OCI-LY1 (cell line): ENCODE measurements at regions not wholly inside any gene's neighbourhood (a gene's known extent, or its start where the extent isn't known, plus 50 kb on each side); places are given as distances from the start of the nearest gene placed in this dataset.

Experiments used
- H2AFZ ChIP-seq: fragments of 200-600 bp; sonication (generic), shearing (Covaris generic); 2 replicates; pipeline ENCODE4 v1.6.0; 2014; ENCODE audit warnings: antibody characterized with exemption, mild to moderate bottlenecking, low read length
- H3F3A ChIP-seq: fragments of 200-600 bp; sonication (generic), shearing (Covaris generic); 2 replicates; pipeline ENCODE4 v1.6.0; 2014; ENCODE audit warnings: mild to moderate bottlenecking, antibody characterized with exemption, low read length, moderate library complexity; ENCODE audit not compliant: insufficient read depth
- H3K27ac ChIP-seq: fragments of 200-600 bp; sonication (generic); 2 replicates; pipeline ENCODE4 v1.5.1; 2014; ENCODE audit warnings: low read length, mixed run types, mild to moderate bottlenecking, low read depth; ENCODE audit not compliant: poor library complexity, severe bottlenecking
- H3K27me3 ChIP-seq: fragments of 200-600 bp; sonication (generic); 2 replicates; pipeline ENCODE4 v1.6.0; 2014; ENCODE audit warnings: antibody characterized with exemption, mild to moderate bottlenecking, low read length, moderate library complexity; ENCODE audit not compliant: insufficient read depth
- H3K36me3 ChIP-seq: fragments of 200-600 bp; sonication (generic); 2 replicates; pipeline ENCODE4 v1.6.1; 2014; ENCODE audit warnings: mild to moderate bottlenecking, antibody characterized with exemption, low read length, moderate library complexity, mixed read lengths; ENCODE audit not compliant: insufficient read depth
- H3K4me1 ChIP-seq: fragments of 200-600 bp; sonication (generic); 2 replicates; pipeline ENCODE4 v1.5.1; 2014; ENCODE audit warnings: mild to moderate bottlenecking, low read length, moderate library complexity; ENCODE audit not compliant: insufficient read depth, severe bottlenecking
- H3K4me2 ChIP-seq: fragments of 200-600 bp; sonication (generic), shearing (Covaris generic); 2 replicates; pipeline ENCODE4 v1.6.1; 2014; ENCODE audit warnings: low read length
- H3K4me3 ChIP-seq: fragments of 200-600 bp; sonication (generic); 2 replicates; pipeline ENCODE4 v1.5.1; 2014; ENCODE audit warnings: low read length, low read depth, mild to moderate bottlenecking, mixed read lengths; ENCODE audit not compliant: poor library complexity, severe bottlenecking
- H3K79me2 ChIP-seq: fragments of 200-600 bp; shearing (Covaris generic); 2 replicates; pipeline ENCODE4 v1.6.1; 2016; ENCODE audit warnings: mixed run types, low read length, mixed read lengths; ENCODE audit not compliant: insufficient read depth
- H3K9ac ChIP-seq: fragments of 200-600 bp; sonication (generic), shearing (Covaris generic); 2 replicates; pipeline ENCODE4 v1.6.1; 2014; ENCODE audit warnings: mild to moderate bottlenecking, low read length, mixed read lengths
- H3K9me2 ChIP-seq: fragments of 200-600 bp; sonication (generic), shearing (Covaris generic); 2 replicates; pipeline ENCODE4 v1.6.1; 2014; ENCODE audit warnings: low read depth, mild to moderate bottlenecking, low read length, mixed read lengths
- H3K9me3 ChIP-seq: fragments of 200-600 bp; shearing (Covaris generic); 2 replicates; pipeline ENCODE4 v1.6.1; 2014; ENCODE audit warnings: low read length, mixed read lengths
- H4K20me1 ChIP-seq: fragments of 200-600 bp; sonication (generic), shearing (Covaris generic); 2 replicates; pipeline ENCODE4 v1.6.0; 2016; ENCODE audit warnings: mild to moderate bottlenecking, low read length; ENCODE audit not compliant: insufficient read depth
- EZH2 ChIP-seq: fragments of 200-600 bp; sonication (generic), shearing (Covaris generic); IDR thresholded peaks from 2 replicates; pipeline ENCODE4 v1.8.0; 2017; ENCODE audit warnings: borderline replicate concordance, mixed run types, mild to moderate bottlenecking, antibody characterized with exemption, low read length, moderate library complexity, mixed read lengths
- TF ChIP-seq, protein P1 (sequence below): fragments of 200-600 bp; sonication (generic), shearing (Covaris generic); IDR thresholded peaks from 2 replicates; pipeline ENCODE4 v1.5.1; 2017; ENCODE audit warnings: mild to moderate bottlenecking, antibody characterized with exemption, low read length, moderate library complexity, mixed read lengths

DNA sequence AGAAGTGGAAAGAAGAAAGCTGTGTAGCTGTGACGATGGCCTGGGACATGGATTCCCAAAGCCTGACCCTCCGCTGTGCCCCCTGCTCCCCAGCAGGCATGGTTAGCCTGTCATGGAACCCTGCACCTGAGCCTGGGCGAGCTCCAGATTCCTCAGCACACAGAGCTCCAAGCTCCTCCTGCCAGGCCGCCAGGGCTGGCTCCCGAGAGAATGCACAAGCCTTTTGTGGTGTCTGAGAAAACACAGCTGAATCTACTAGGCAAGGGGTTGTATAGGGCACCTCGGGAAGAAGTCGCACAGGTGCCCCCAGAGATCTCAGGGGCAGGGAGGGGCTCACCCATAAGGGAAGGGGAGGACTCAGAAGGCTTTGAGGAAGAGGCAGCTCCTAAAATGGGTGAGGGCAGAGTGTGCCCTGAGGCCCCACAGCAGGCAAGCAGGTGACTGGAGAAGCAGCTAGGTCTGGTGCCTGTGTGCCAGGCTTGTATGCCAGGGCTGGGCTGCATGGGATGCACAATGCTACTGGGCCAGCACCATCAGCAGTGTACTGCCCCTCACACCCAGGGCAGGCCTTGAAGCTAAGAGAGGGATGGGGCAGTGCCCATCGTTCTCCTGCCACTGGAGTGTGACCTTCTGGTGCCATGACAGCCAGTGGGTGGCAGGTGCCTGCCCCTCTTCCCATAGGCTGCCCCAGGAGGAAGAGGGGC, 64.3 kb upstream of the CD93 start:
- Histone ChIP-seq H3K4me2 (no peak overlapping the region), H3K9me3 (no peaks in the 10 kb centered on the region), H3K27me3 (no peaks in the 10 kb centered on the region; the same call in 1 of the 2 replicates), H3K36me3 (no peaks in the 10 kb centered on the region), H3K9me2 (no peaks in the 10 kb centered on the region), H3F3A (no peaks in the 10 kb centered on the region), H3K9ac (no peak overlapping the region), H3K79me2 (no peaks in the 10 kb centered on the region), H3K4me3 (no peak overlapping the region), H3K27ac (no peak overlapping the region), H3K4me1 (no peaks in the 10 kb centered on the region), H2AFZ (no peak overlapping the region), H4K20me1 (no peaks in the 10 kb centered on the region)
- TF ChIP-seq, protein P1, sequence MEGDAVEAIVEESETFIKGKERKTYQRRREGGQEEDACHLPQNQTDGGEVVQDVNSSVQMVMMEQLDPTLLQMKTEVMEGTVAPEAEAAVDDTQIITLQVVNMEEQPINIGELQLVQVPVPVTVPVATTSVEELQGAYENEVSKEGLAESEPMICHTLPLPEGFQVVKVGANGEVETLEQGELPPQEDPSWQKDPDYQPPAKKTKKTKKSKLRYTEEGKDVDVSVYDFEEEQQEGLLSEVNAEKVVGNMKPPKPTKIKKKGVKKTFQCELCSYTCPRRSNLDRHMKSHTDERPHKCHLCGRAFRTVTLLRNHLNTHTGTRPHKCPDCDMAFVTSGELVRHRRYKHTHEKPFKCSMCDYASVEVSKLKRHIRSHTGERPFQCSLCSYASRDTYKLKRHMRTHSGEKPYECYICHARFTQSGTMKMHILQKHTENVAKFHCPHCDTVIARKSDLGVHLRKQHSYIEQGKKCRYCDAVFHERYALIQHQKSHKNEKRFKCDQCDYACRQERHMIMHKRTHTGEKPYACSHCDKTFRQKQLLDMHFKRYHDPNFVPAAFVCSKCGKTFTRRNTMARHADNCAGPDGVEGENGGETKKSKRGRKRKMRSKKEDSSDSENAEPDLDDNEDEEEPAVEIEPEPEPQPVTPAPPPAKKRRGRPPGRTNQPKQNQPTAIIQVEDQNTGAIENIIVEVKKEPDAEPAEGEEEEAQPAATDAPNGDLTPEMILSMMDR, result no peak
- TF ChIP-seq EZH2, result no peak

DNA sequence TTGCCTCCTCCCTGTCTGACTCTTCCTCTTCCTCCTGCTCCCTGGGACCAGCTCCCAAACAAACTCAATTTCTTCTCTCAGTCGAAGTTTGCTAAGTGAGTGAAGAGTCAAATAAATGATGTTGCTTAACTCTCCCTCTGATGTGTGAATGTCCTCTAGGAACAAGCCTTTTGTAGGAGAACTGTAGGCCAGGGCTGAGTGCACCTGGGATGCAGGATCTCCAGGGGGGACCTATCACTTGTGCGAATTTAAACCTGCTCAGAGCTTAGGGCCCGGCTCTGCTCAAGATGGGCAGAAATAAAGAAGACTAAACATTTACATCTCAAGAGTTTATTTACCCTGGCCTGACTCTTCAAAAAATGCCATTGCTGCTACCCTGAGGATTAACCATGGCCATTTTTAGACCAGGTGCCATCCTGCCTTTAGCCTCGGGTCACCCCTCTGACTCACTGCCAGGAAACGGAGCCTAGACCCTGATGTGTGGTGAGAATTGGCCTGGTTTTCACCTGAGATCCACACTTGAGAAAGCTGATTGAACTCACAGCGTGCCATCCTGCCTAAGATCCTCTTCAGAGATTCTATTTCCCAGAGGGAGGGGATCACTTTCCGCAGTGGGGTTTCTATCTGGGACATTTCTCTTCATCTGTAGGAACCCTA, 63.6 kb upstream of the CD93 start:
- no peak overlapping the region for H3K9ac ChIP-seq
- no peak overlapping the region for H2AFZ ChIP-seq
- H3K4me1 ChIP-seq, result no peaks in the 10 kb centered on the region
- no peaks in the 10 kb centered on the region for H4K20me1 ChIP-seq
- no peak overlapping the region for H3K4me2 ChIP-seq
- H3K36me3 ChIP-seq, result no peaks in the 10 kb centered on the region
- no peaks in the 10 kb centered on the region; the same call in 1 of the 2 replicates for H3K27me3 ChIP-seq
- H3K27ac ChIP-seq, result no peak overlapping the region
- TF ChIP-seq EZH2, result no peak
- TF ChIP-seq, protein P1, result no peak
- H3F3A ChIP-seq, result no peaks in the 10 kb centered on the region
- no peaks in the 10 kb centered on the region for H3K79me2 ChIP-seq
- no peak overlapping the region for H3K4me3 ChIP-seq
- H3K9me3 ChIP-seq, result no peaks in the 10 kb centered on the region
- H3K9me2 ChIP-seq, result no peaks in the 10 kb centered on the region

DNA sequence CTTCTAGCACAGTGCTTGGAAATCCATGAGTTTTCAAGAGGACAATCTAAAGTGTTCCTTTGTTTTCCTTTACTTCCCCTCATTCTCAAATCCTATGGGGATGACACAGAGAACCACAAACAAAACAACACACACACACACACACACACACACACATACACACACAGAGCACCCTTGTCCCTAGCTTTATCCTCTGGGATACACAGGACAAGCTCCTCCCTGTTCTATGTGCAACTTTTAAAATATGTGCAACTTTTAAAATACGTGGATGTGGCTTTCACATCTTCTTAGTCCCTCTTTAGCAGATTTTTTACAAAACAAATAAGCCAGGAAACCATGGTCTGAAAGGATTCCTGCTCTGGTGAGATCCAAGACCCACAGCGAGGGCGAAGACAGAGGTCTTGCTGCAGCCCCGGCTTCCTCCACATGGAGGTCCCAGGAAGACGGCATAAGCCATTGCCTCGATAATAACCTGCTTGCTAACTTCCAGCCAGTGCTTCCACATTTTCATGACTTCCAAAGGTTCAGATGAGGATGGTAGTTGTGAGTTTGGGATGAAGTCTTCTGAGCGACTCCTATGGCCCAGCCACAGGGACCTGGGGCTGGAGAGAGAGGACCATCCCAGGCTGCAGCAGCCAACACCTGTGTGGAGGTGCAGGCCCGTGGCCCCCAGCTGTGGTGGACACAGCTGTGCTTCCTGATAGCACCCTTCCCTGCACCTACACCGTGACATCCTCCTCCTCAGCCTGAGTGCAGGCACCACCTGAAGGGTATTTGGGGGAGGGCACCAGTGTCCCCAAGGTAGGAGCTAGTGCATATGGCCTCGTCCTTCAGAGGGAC, 62.8 kb upstream of the CD93 start:
- TF ChIP-seq EZH2, result no peak
- TF ChIP-seq, protein P1, result no peak
- no peaks in the 10 kb centered on the region for H4K20me1 ChIP-seq
- H3K9me3 ChIP-seq, result no peaks in the 10 kb centered on the region
- H3K4me2 ChIP-seq, result no peak overlapping the region
- no peaks in the 10 kb centered on the region for H3K79me2 ChIP-seq
- H3K9me2 ChIP-seq, result no peaks in the 10 kb centered on the region
- H3K4me3 ChIP-seq, result no peak overlapping the region
- no peak overlapping the region for H3K9ac ChIP-seq
- H3F3A ChIP-seq, result no peaks in the 10 kb centered on the region
- no peak overlapping the region for H3K27ac ChIP-seq
- no peaks in the 10 kb centered on the region for H3K36me3 ChIP-seq
- H3K27me3 ChIP-seq, result no peaks in the 10 kb centered on the region; the same call in 1 of the 2 replicates
- H2AFZ ChIP-seq, result no peak overlapping the region
- no peaks in the 10 kb centered on the region for H3K4me1 ChIP-seq
